Nucleus accumbens (tissue), 56 donors: ENCODE measurements at regions not wholly inside any gene's neighbourhood (a gene's known extent, or its start where the extent isn't known, plus 50 kb on each side); places are given as distances from the start of the nearest gene placed in this dataset.

Experiments
- DNase-seq, 56 donors: peaks; one replicate each; lab custom pipeline; 2025; lab: John Stamatoyannopoulos, UW

DNA sequence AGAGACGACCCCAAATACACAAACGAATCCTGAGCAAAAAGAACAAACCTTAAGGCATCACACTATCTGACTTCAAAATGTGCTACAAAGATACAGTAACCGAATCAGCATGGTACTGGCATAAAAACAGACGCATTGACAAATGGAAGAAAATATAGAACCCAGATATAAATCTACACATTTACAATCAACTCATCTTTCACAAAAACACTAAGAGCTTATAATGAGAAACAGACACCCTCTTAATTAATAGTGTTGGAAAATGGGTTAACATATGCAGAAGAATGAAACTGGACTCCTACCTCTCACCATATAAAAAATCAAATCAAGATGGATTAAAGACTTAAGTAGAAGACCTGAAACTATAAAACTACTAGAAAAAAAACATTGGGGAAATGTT is 130.3 kb upstream of the DCBLD2 start:
- DNase-seq = no peak

DNA sequence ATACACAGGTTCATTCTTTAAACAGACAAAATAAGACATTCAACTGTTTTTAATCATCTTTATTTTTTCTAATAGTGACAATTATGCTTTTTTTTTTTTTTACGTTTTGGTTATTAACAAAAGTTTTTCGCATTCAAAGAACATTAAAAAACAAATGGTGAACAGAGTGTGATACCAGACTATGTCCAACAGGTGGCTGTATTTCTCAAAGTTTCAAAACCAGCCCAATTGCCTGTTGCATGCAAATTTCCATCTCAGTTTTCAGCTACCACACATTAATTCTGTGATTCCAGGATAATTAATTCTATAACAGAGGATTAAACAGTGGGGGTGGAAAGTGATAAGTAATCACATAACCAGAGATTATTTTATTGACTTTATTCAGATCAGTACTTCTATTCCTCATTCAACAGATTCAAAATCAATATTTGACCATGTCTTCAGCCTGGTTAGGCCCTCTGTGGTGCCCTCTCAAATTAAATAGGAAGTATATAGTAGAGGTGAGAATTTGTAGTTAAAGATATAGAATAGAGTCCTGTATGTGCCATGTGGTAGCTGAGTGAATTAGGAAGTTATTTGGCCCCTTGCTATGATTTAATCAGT is 122.2 kb upstream of the DCBLD2 start:
- DNase-seq = peak in 3 of 56 donors; percentile 1 to 3 (median 2)

DNA sequence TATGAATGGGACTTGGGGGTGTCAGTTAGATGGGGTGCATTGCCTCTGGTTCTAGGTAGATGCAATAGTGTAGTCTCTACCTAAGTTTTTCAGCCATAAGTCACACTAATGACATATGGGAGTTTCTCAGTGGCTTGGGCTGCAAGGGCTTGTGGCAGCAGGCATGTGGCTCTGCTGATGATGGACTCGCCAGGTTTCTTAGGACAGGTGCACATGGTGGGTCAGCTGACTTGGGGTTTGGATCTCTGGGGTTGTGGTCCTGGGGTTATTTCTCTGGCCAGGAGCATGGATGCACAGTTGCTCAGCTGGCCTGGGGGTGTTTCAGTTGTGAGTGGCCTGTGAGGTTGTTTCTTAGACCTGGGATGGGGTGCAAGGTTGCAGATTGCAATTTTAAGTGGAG is 120.0 kb upstream of the DCBLD2 start:
- DNase-seq = no peak

DNA sequence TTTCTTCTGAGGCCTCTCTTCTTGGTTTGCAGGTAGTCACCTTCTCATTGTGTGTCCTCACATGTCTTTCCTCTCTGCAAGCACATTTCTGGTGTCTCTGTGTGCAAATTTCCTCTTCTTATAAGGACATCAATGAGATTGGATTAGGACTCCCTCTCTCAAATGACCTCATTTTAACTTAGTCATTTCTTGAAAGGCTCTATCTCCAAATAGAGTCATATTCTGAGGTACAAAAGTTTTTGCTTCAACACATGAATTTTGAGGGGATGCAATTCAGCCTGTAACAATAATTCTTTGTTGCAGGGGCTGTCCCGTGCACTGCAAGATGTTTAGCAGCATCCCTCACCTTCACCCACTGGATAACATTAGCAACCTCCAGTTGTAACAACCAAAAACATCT is 115.0 kb upstream of the DCBLD2 start:
- no peak for DNase-seq

DNA sequence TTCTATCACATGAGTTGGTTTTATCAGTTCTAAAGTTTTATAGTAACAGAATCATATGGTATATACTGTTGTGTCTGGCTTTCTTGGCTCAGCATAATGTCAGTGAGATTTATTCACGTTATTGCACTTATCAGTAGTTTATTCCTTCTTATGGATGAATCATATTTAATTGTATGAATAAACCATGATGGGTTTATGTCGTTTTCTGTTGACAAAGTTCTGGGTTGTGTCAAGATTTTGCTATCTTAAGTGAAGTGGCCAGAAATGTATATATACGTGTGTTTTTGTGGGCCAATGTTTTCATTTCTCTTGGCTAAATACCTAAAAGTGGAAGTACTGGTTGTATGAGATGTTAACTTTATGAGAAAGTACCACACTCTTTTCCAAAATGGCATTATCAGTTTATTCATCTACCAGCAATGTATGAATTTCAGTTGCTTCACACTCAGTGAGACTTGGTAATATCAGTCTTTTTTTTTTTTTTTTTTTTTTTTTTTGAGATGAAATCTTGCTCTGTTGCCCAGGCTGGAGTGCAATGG is 112.4 kb upstream of the DCBLD2 start:
- no peak for DNase-seq

DNA sequence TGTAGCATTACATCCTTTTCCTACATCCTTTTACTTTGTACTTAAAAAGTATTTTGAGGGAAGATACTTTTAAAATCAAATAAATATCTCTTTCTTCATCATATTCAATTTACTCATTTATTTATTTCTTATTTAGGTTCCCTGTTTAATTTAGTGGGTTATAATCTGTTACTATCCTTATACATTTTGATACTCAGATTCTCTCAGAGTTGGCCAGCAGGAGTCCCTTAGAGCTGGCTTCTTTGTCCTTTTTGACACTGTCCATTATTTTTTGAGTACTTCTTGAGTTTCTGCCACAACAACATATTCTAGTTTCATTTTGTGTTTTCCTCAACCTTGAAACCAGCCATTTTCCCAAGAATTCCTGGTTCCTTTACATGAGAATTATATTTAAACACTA is 111.6 kb upstream of the DCBLD2 start:
- DNase-seq = no peak

DNA sequence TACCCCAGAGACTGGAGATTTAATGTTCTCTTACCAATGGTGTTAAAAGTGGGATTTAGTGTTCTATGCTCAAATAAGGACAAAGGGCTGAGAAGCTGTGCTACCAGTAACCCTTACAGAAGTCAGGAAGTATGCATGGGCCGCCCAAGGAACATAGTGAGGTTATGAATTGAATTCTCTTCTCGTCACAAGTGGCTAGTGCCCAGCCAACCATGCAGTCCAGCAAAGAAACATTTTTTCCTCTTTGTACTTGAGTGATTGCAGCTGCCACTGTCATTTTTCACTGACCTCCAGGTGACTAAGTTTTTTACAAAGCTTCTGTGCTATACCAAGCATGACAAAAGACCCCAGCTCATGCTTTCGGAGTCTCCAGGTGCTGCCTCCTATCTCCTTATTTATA is 110.6 kb upstream of the DCBLD2 start:
- DNase-seq = no peak

DNA sequence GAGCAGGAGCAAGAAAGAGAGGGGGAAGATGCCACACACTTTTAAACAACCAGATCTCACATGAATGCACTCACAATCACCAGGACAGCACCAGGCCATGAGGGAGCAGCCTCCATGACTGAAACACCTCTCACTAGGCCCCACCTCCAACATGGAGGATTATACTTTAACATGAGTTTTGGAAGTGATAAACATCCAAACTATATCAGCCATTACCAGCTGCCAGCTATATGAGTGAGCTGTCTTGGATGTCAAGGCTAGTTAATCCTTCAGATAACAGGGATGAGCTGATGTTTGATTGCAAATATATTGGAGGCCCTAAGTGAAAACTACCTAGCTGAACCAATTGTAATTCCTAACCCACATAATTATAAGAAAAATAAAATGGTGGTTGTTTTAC is 108.4 kb upstream of the DCBLD2 start:
- no peak for DNase-seq

DNA sequence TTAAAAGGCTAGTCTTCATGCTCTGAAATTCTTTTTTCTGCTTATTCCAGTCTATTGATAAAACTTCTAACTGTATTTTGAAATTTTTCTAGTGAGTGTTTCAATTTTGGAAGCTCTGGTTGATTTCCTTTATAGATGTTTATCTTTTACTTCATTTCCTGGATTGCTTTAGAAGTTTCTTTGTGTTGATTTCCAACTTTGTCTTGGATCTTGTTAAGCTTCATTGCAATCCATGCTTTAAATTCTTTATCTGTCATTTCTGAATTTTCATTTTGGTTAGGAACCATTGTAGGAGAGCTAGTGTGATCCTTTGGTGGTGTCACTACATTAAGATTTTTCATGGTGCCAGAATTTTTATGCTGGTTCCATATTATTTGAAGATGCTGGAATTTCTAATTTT is 105.2 kb upstream of the DCBLD2 start:
- DNase-seq = no peak

DNA sequence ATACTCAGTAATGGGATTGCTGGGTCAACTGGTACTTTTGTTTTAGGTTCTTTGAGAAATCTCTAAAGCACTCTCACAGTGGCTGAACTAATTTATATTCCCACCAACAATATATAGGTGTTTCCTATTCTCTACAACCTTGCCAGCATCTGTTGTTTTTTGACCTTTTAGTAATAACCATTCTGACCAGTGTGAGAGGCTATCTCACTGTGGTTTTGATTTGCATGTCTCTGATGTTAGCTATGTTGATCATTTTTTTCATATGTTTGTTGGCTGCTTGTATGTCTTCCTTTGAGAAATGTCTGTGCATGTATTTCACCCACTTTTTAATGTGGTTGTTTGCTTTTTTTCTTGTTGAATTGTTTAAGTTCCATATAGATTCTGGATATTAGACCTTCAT is 98.2 kb upstream of the DCBLD2 start:
- DNase-seq = no peak

DNA sequence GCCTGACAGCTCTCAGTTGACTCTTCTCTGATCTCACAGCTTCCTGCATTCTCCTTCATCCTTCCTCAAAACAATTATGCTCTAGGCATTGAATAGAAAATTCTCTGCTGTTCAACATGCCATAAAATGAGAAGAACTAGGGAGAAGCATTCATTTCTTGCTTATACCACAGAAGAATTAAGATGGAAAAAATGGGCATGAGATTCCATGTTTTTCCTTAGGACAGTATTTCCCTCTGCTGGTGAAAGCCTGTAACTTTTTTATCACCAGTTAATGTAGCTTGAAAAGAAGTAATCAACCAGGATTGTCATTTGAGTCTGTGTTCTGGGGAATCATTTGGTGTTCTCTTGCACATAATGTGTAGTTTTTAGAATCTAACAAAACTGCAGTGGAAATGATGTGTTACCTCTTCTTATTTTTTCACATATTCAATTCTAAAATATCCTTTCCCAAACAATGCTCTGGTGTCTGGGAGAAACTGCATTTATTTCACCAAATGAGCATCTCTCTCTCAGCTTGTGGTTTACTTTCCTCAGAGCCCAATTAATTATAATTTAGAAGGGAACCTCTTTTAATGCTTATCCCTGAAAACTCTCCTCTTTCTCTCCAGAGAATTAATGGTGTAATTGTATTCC is 92.8 kb upstream of the DCBLD2 start:
- no peak for DNase-seq

DNA sequence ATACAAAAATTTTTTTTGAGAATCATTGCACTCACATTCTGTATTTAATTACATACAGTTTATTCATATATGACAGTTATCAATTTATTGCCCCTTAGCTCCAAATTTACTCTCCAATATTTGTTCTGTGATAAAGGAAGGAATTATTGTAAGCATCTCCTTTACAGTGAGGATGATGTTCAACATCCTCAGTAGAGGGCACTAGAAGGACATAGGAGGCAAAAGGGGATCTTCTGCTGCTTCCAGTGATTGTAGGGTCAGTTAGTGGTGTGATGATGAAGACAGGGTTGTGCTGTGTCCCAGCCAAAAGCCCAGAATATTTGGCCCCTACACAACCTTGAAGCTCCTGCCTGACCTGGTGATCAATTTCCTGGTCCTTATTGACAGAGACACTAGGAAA is 89.9 kb upstream of the DCBLD2 start:
- no peak for DNase-seq

DNA sequence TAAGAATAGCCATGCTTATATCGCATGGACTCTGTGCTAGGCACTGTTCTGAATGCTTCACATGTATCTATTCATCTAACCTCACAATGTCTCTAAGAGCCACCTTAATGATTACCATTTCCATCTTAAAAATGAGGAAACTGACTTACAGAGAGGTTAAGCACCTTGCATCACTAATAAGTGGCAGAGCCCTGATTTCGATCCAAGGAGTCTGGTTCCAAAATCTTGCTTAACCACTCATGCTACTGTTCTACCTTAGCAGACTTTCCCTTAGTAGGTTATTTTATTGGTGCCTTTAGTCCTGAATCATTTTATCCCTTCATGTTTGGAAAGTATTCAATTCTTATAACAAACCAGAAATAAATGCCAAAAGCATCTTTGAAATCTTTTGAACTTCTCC is 89.2 kb upstream of the DCBLD2 start:
- DNase-seq = no peak

DNA sequence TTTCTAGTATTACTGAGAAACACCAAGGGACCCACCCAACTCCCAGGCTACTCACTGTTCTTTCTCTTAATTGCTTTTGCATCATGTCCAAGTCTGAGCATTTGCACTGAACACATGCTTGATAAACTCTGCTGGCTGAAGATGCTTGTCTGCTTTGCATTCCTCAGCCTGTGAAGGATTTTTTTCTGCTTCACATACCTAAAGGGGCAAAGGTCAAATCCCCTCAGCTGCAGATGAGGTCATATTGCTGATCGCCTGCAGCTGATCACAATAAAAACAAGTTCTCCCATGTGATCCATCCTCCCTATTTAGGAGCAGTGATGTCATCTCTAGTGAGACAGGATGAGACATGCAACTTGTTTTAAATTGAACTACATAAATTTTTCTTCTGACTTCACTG is 84.6 kb upstream of the DCBLD2 start:
- no peak for DNase-seq

DNA sequence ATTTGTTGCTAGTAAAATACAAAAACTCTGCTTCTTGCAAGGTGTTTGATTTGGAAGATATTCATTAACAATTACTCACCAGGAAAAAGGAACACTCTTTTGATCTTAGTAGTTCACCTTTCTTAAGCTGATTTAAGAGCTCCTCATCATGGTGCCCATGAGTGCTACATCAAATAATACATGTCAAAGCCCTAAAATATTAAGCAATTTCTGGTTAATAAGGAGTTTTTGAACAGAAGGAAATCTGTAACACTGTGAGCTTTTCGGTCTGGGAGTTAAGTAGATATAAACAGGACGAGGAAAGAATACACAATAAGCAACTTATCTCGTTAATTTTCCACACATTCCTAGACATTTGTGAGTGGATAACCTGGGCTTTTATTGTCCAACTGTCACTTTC is 83.9 kb upstream of the DCBLD2 start:
- DNase-seq = no peak

DNA sequence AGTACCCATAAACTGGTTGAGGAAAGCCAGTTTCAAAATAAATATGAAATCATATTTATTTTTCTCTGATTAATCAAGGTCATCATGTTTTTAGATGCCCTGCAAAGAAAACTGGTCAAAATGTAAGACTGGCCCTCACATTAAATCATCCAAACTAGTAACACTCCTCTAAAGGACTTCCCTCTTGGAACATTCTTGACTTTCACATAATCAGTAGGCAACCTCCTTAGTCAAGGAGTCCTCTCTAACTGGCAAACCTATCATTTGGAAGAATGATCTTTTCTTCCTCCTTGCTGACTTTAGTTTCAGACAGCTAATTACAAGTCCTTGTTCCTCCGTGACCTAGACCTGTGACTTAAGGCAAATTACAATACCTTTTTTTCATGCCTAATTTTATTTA is 82.5 kb upstream of the DCBLD2 start:
- no peak for DNase-seq

DNA sequence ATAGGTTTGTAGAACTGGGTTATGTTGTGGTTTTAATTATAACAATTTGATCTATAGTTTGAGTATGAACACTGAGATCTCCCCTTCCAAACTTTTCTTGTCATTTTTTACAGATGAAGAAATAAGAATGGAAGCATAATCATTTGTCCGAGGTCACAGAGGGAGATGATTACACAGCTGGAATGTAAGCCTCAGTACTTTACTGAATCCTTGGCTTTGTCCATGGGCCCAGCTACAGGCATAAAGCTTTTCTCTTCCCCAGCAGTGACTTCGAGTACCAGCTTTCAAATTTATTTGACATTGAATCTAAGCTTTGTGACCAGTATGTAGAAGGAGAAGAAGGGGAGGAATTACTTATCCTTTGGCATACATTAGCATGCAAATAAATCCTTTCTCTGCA is 80.9 kb upstream of the DCBLD2 start:
- DNase-seq = no peak

DNA sequence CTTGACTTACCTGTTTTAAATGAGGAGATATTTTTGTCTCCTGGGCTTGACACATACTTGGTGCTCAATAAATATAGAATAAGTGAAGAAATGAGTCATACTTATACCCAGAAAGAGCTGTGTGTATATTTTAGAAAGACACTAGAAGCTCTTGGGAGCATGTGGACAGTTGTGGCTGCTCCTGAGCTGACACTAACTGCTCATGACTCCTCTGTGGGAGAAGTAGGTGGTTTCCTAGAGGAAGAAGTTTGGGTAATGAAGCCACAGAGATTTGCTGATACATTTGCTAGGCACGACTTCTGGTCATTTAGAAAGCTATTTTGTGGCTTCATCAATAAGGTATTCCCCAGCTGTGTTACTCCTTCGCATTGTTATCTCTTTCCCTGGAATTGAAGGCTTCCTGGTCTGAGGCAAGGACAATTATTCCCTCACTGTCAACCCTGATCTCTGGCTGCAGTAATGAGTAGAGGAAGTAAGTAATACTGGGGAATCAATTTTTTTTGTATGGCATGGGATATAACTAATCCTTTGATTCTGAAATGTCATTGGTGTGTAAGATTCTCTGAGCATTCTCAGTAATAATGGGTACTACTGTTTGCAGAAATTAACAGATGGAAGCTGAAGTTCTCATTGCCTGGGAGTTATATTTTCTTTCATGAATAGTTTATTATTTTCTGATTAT is 79.6 kb upstream of the DCBLD2 start:
- DNase-seq = no peak

DNA sequence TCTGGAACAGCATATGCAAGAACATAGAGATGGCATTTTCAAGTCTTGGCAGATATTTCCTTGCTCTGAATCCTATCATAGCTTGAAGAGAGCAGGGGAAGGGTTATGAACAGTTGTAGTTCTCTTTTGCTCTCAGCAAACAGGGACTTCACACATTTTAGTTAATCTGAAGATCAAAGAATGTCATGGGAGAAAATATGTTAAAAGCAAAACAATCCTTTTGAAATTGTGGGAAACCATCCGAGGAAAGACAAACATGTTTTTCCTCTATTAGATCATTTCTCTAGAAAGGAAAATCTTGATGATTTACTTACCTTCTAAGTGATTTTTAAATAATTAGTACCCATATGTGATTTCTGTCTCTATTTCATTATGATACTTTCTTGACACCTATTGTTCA is 77.8 kb upstream of the DCBLD2 start:
- no peak for DNase-seq

DNA sequence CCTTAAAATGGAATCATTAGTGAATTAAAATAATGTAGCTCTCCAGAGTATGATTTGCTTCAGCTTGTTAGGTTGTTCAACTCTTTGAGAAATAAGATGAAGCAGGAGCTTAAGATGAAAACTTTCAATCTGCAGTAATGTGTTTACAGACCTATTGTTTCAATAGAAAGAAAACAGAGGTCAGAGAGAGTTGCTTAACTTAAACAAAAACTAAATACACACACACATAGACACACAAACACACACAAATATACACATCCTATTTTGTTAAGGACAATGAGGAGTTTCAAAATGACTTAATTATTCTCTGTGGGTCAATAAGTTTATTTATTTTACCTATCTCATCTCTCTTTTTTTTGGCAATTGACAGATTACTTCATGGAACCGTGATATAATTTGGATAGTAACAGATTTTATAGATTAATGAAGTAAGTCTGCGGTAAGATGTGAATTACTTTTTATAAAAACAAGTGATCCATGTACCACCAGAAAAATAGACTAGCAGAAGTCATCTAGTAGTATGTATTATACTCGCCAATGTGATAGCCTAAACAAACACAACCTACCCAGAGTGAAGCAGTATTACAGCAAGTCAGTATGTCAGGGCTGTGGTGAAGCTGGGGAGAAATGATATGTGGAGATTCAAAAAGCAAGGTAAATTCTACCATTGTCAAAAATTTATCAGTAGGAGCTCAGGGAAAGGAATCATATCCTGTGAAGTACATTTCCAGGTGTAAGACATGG is 76.7 kb upstream of the DCBLD2 start:
- DNase-seq = no peak

DNA sequence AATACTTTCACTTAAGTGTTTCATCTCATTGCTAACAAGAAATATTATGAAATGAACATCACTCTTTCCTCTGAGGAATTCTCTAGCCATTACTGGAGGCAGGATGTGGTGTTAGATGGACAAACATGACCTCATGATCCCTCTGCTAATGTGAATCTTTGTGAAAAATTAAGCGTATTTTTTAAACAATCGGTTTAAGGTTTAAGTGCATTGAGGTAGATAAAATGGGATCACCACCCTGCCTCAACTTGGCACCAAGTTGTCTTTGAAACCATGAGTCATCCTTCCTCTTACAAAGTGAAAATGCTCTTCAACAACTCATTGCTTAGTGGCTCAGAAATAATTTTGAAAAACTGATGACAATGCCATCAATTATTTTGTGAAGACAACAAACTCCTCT is 76.0 kb upstream of the DCBLD2 start:
- no peak for DNase-seq
